Endothelial cell of umbilical vein (primary cell): ENCODE measurements at regions not wholly inside any gene's neighbourhood (a gene's known extent, or its start where the extent isn't known, plus 50 kb on each side); places are given as distances from the start of the nearest gene placed in this dataset.

ENCODE experiments used
- BruUV-seq: library from RNA; stranded (reverse); fragments of 400-500 nt; replicated peaks from 2 replicates; lab custom pipeline; 2021; lab: Mats Ljungman, UMichigan
- CTCF ChIA-PET: fragments of 300-600, 350-600 bp; sonication (Branson Sonifier 250); formaldehyde crosslinking; loops from one replicate; lab custom pipeline; 2021; ENCODE audit warnings: antibody characterized with exemption, inconsistent platforms; lab: Charles Lee
- POLR2A ChIA-PET: fragments of 300-600, 350-600 bp; sonication (Branson Sonifier 250); formaldehyde crosslinking; loops from one replicate; lab custom pipeline; 2021; ENCODE audit warnings: antibody characterized with exemption, inconsistent platforms; lab: Charles Lee
- DNase-seq: peaks from one replicate; pipeline ENCODE4 v3.0.0-alpha.2; 2011; ENCODE audit warnings: low read depth, low spot score
- FAIRE-seq: peaks from 2 replicates; lab custom pipeline; 2011; peaks lifted over from hg19 to GRCh38; lab: Jason Lieb, UNC
- H2AFZ ChIP-seq: 2 replicates; pipeline ENCODE4 v1.6.0; 2012; ENCODE audit warnings: low read depth, low read length, control low read depth, inconsistent platforms
- H3K27ac ChIP-seq: 2 replicates; pipeline ENCODE4 v1.5.1; 2011; ENCODE audit warnings: low read depth, mild to moderate bottlenecking, control low read depth, low read length, moderate library complexity; ENCODE audit not compliant: insufficient read depth
- H3K27me3 ChIP-seq, 2 experiments: 2 replicates each; pipeline versions ENCODE4 v1.6.0 to v1.6.1; 2011; ENCODE audit warnings: low read length in 2 of 2, mixed read lengths in 1 of 2; ENCODE audit not compliant: control insufficient read depth in 2 of 2, insufficient read depth in 2 of 2
- H3K36me3 ChIP-seq, 2 experiments: 2 replicates in 1 of 2; 3 replicates in 1 of 2; pipeline ENCODE4 v1.5.1; 2011; ENCODE audit warnings: low read length in 2 of 2, mild to moderate bottlenecking in 1 of 2, moderate library complexity in 1 of 2; ENCODE audit not compliant: control insufficient read depth in 2 of 2, insufficient read depth in 2 of 2; ENCODE audit errors: extremely low read depth in 1 of 2
- H3K4me1 ChIP-seq: 3 replicates; pipeline ENCODE4 v1.5.1; 2011; ENCODE audit warnings: mild to moderate bottlenecking, low read length; ENCODE audit not compliant: control insufficient read depth, insufficient read depth; ENCODE audit errors: extremely low read depth
- H3K4me2 ChIP-seq: 2 replicates; pipeline ENCODE4 v1.6.1; 2011; ENCODE audit warnings: low read length, control low read depth, mixed read lengths; ENCODE audit not compliant: insufficient read depth
- H3K4me3 ChIP-seq, 3 experiments: fragments of 200-600 bp in 1 of 3; sonication (generic), shearing (Covaris generic) in 1 of 3; replicated peaks in 1 of 3; 2 replicates each; pipeline ENCODE4 v1.5.1; 2011 to 2016; ENCODE audit warnings: control low read depth in 3 of 3, low read length in 3 of 3, mild to moderate bottlenecking in 2 of 3, inconsistent platforms in 1 of 3, low read depth in 1 of 3, moderate library complexity in 1 of 3; ENCODE audit not compliant: insufficient read depth in 1 of 3
- H3K79me2 ChIP-seq: 2 replicates; pipeline ENCODE4 v1.6.0; 2012; ENCODE audit warnings: low read length, inconsistent platforms; ENCODE audit not compliant: control insufficient read depth, insufficient read depth
- H3K9ac ChIP-seq: replicated peaks from 2 replicates; pipeline ENCODE3; 2011; ENCODE audit warnings: low read length, control low read depth; ENCODE audit not compliant: insufficient read depth; ENCODE audit errors: extremely low read depth
- H3K9me1 ChIP-seq: replicated peaks from 3 replicates; pipeline ENCODE4 v1.6.0; 2011; ENCODE audit warnings: mild to moderate bottlenecking, low read length; ENCODE audit not compliant: control insufficient read depth, insufficient read depth; ENCODE audit errors: extremely low read depth
- H3K9me3 ChIP-seq: replicated peaks from 2 replicates; pipeline ENCODE4 v1.5.1; 2012; ENCODE audit warnings: low read length, inconsistent platforms; ENCODE audit not compliant: control insufficient read depth, insufficient read depth
- H4K20me1 ChIP-seq: replicated peaks from 2 replicates; pipeline ENCODE3; 2011; ENCODE audit warnings: mild to moderate bottlenecking, low read length; ENCODE audit not compliant: control insufficient read depth, insufficient read depth; ENCODE audit errors: extremely low read depth
- EZH2 ChIP-seq: IDR thresholded peaks from 2 replicates; pipeline ENCODE4 v1.6.1; 2012; ENCODE audit warnings: borderline replicate concordance, low read depth, mild to moderate bottlenecking, moderate library complexity, low read length, inconsistent platforms; ENCODE audit not compliant: severe bottlenecking
- FOS ChIP-seq: IDR thresholded peaks from 2 replicates; pipeline ENCODE4 v1.6.1; 2011; ENCODE audit warnings: mild to moderate bottlenecking, low read length, moderate library complexity, borderline replicate concordance; ENCODE audit not compliant: insufficient read depth
- GATA2 ChIP-seq: IDR thresholded peaks from 2 replicates; pipeline ENCODE4 v1.7.0; 2011; ENCODE audit warnings: low read depth, mild to moderate bottlenecking, moderate library complexity, mixed read lengths, low read length; ENCODE audit not compliant: insufficient read length, insufficient read depth
- JUN ChIP-seq: IDR thresholded peaks from 2 replicates; pipeline ENCODE4 v1.6.1; 2011; ENCODE audit warnings: borderline replicate concordance, low read depth; ENCODE audit not compliant: insufficient read length, insufficient read depth
- MAX ChIP-seq: IDR thresholded peaks from 2 replicates; pipeline ENCODE4 v1.6.1; 2011; ENCODE audit not compliant: insufficient read depth, insufficient read length
- MYC ChIP-seq: IDR thresholded peaks from one replicate; pipeline ENCODE4 v1.6.1; 2011; ENCODE audit warnings: mild to moderate bottlenecking, low read depth, low read length
- POLR2A ChIP-seq: IDR thresholded peaks from 2 replicates; pipeline ENCODE4 v1.6.1; 2012; ENCODE audit warnings: low read depth, mild to moderate bottlenecking, control low read depth, low read length
- POLR2AphosphoS5 ChIP-seq: IDR thresholded peaks from 2 replicates; pipeline ENCODE4 v1.6.1; 2012; ENCODE audit warnings: low read depth, mild to moderate bottlenecking, control low read depth, low read length, moderate library complexity; ENCODE audit not compliant: insufficient read depth
- dilution Hi-C: fragments of 300-500 bp; cut with MboI; formaldehyde crosslinking; loops from one replicate; pipeline ENCODE4 v1.15.0; 2019; ENCODE audit warnings: low sequenced_read_pairs; ENCODE audit not compliant: extremely low pct_ligation_motif_present
- intact Hi-C: fragments of 100-400 bp; cut with micrococcal nuclease; formaldehyde crosslinking; loops from one replicate; pipeline ENCODE4 v1.10.0; 2022
- TF ChIP-seq, protein P1 (sequence below), 2 donors: IDR thresholded peaks; 1 replicate in 1 of 2; 2 replicates in 1 of 2; pipeline ENCODE4 v1.5.1; 2011; ENCODE audit warnings: low read length in 2 of 2, mild to moderate bottlenecking in 2 of 2, moderate library complexity in 2 of 2, control low read depth in 1 of 2, inconsistent platforms in 1 of 2, low read depth in 1 of 2; ENCODE audit not compliant: insufficient read depth in 1 of 2; ENCODE audit errors: extremely low read depth in 1 of 2

GRCh38 chr6:158259136-158259535, 53.1 kb upstream of the TULP4 start:
- H3K4me3 ChIP-seq, result no peak overlapping the region
- no peak overlapping the region for H3K9ac ChIP-seq
- H3K9me1 ChIP-seq, result no peaks in the 10 kb centered on the region
- H3K27me3 ChIP-seq, result no peaks in the 10 kb centered on the region
- peaks cover 24% of the 10 kb centered on the region for H3K79me2 ChIP-seq
- no peak overlapping the region for H2AFZ ChIP-seq
- ChIA-PET POLR2A (no interaction called here), CTCF (interaction anchor here (1.2 kb wide), 1 partner anchor 10 kb away, joined by 8 read pairs; no protein-coding TSS in a partner anchor)
- intact Hi-C loops, result no loop called here
- TF ChIP-seq MAX (no peak), MYC (no peak), GATA2 (no peak), POLR2A (no peak), EZH2 (no peak), JUN (no peak), FOS (no peak), POLR2AphosphoS5 (no peak)
- TF ChIP-seq, protein P1, sequence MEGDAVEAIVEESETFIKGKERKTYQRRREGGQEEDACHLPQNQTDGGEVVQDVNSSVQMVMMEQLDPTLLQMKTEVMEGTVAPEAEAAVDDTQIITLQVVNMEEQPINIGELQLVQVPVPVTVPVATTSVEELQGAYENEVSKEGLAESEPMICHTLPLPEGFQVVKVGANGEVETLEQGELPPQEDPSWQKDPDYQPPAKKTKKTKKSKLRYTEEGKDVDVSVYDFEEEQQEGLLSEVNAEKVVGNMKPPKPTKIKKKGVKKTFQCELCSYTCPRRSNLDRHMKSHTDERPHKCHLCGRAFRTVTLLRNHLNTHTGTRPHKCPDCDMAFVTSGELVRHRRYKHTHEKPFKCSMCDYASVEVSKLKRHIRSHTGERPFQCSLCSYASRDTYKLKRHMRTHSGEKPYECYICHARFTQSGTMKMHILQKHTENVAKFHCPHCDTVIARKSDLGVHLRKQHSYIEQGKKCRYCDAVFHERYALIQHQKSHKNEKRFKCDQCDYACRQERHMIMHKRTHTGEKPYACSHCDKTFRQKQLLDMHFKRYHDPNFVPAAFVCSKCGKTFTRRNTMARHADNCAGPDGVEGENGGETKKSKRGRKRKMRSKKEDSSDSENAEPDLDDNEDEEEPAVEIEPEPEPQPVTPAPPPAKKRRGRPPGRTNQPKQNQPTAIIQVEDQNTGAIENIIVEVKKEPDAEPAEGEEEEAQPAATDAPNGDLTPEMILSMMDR (IDR thresholded peaks at IDR 0.05; ENCODE audit: extremely low read depth in 1 of 2, insufficient read depth in 1 of 2, low read depth in 1 of 2, low read length in 2 of 2), result no peak
- no peak overlapping the region for H3K27ac ChIP-seq
- FAIRE-seq, result no peak
- H3K9me3 ChIP-seq, result no peaks in the 10 kb centered on the region
- H3K4me2 ChIP-seq, result no peak overlapping the region
- H3K36me3 ChIP-seq, result peaks cover 0 to 7% of the 10 kb centered on the region in 2 experiments
- dilution Hi-C loops, result no loop called here
- DNase-seq, result no peak
- H3K4me1 ChIP-seq, result no peaks in the 10 kb centered on the region
- BruUV-seq, result no TSS peak
- H4K20me1 ChIP-seq, result no peaks in the 10 kb centered on the region
